NOMO-1 treated with DMSO at 0.1 percent for 48 hours (cell line): ENCODE measurements at regions not wholly inside any gene's neighbourhood (a gene's known extent, or its start where the extent isn't known, plus 50 kb on each side); places are given as distances from the start of the nearest gene placed in this dataset.
"Not testable (repeated sequence)": the region's sequence is repeated elsewhere in the genome, so short reads cannot be mapped to it uniquely, and the experiment has no call there.

Experiments used
- DNase-seq: peaks from one replicate; lab custom pipeline; 2025; ENCODE audit not compliant: unreplicated experiment; lab: John Stamatoyannopoulos, UW

DNA sequence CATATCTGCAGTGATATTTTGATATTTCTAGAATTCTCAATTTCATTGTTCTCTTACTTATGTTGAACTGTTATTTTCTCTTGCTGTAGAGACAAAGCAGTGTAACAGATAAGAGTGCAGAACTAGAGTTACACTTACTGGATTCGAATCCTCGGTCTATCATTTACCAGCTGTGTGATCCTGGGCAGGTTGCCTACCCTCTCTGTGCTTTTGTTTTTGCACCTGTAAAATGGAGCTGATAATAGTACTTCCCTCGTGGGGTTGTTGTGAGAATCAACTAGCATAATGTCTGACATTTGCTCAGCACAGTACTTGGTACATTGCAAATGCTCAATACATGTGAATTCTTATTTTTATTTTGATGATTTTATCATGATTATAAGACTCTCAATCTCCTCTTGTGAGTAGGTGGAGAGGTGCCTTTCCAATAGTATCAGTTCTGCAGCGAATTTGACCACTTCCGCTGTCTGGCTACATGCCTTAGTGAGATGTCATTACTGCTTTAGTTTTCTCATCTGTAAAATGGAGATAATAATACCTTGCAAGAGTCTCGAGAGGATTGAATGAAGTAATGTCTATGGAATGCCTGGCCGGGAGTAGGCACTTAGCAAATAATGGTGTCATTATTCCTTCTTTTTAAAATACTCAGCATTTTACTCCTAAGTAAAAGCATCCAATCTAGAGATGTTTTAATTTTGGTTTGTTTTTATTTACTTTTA is 312.2 kb upstream of the MAF start:
- DNase-seq = no peak

DNA sequence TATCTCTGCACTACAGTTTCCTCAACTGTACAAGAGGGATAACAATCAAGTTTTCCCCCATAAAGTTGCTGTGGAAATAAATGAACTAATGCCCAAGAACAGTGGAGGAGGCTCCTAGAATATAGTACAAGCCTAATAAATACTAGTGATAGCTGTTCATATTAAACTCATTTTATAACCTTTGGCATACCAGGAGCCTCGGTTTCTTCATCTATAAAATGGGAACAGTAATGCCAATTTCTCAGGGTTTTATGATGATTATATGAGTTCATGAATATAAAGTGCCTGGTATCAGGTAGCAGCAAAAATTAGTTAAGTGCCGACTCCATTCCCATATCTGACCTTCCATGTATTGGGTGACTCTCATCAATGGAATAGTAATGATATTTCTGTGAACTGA is 311.1 kb upstream of the MAF start:
- DNase-seq = no peak

DNA sequence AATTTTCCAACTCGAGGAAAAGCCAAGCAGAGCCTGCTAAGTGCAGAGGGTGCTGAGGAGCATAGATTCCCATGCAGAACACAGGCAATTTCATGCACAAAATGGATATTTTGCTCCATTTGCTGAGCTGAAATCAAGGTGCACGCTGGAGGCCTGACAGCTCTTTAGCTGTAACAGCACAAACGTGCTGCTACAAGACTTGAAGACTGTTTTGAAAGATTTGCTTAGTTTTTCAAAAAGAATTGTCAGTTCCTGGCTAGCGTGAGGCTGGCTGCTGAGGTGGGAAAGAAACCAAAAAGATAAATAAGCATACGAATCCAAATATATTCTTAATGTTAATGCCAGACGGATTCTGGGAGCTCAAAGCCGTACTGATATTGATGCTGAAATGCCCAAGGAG is 309.0 kb upstream of the MAF start:
- no peak for DNase-seq

DNA sequence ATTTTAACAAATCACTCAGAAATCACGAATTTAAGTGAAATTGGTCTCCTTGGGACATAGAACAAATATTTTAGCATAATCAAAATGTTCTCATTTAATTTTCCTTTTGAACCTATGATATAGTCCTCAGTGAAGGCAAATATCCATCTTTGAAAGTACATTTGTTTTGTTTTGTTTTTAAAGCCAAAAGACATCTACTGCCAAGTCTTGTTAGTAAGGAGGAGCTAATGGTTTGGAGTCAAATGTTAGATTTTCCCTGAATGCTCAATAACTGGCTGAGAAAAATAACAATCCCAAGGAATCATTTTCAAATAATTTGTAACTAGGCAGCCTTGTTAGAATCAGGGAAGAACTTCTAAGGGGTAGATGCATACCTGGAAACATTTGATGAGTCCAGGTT is 302.9 kb upstream of the MAF start:
- no peak for DNase-seq

DNA sequence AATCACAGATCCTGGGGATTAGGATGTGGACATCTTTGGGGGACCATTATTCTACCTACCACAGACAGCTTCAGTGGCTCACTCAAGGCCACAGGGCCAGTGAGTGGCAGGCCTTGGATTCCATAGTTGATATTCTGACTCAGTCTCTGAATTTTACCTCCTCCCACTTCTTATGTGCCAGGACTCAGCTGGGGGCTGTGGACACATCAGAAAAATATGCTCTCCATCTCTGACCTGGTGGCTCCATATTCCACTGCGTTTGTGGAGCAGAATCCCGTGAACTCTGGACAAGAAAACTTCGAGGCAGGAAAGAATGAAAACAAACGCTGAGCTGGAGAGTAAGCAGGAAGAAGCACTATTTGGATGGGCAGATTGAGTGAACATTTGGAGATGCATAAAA is 301.8 kb upstream of the MAF start:
- no peak for DNase-seq

DNA sequence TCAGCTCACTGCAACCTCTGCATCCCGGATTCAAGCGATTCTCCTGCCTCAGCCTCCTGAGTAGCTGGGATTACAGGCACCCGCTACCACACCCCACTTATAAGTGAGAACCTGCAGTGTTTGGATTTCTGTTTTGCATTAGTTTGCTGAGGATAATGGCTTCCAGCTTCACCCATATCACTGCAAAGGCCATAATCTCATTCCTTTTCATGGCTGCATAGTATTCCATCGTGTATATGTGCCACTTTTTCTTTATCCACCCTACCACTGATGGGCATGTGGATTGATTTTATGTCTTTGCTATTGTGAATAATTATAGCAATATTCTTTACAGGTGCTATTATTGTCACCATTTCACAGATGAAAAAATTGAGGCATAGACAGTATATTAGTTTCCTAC is 301.0 kb upstream of the MAF start:
- no peak for DNase-seq

DNA sequence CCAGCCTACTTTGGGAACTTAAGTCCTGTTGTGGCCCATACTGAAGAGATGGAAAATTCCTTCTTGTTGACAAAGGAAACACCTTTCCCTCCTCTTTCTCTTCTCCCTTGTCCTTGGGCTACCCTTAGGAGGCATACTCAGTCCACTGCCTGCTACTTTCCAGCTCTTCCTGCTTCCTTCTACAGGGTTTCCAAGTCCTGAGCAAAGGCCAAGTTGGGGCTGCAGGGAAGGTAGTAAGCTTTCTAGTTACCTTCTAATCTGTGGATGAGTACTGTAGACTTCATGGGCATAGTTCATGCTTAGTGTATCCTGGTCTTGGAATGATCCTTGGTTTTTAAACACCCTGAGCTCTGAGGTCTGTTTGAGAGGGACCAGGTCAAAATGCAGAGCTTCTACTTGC is 299.2 kb upstream of the MAF start:
- no peak for DNase-seq

DNA sequence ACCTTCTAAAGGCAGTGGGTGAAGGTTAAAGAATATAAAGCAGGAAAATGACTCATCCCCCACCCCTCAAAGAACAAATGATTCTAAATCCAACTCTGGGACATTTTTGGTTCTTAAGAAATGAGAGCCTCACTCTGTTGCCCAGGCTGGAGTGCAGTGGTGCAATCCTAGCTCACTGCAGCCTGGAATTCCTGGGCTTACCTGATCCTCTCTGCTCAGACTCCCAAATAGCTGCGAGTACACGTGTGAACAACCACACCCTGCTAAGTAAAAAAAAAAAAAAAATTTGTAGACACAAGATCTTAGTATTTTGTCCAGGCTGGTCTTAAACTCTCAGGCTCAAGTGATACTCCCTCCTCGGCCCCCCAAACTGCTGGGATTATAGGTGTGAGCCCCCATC is 298.8 kb upstream of the MAF start:
- no peak for DNase-seq

DNA sequence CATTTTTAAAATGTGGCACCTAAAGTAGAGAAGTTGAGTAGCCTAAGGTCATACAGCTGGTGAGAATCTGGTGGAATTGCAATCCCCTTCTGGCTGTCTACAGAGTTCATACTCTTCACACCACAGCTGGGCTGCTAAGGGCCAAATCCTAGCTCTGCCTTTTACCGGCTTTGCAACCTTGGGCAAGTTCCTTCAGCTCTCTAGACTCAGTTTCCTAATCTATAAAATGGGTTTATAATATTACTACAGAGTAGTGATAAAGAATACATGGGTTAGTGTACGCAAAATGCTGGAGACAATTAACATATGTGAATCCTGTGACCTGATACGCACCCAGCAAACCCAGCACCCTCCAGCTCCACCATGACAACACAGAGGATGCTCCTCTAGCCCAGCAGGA is 298.2 kb upstream of the MAF start:
- DNase-seq = no peak

DNA sequence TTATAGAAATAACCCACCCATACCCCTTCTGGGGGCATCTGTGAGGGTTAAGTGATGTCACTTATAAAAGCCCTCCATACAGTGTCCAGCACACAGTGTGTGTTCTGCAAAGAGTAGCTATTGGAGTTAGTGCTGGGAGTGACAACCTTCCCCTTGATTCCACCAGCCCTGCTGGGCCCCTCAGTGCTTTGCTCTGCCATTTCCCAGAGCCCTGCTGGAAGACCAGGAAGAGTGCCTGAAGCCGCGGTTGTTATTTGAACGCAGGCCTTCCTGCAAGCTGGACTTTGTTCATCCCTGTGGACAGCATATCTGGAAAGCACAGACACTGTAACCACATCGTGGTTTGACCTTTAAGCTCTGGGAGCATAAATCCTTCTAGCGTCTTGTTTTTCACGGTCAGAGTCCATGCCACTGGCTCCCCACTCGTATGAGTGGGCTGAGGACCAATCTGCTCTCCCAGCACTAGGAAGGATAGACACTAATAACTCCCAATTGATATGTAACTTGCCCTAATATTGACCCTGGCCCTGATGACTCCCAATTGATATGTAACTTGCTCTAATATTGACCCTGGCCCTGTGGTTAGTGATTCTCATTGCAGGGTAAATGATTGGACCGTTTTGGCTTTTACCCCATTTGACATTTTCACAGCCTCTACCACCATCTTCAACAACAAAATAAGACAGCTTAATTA is 297.1 kb upstream of the MAF start:
- no peak for DNase-seq

DNA sequence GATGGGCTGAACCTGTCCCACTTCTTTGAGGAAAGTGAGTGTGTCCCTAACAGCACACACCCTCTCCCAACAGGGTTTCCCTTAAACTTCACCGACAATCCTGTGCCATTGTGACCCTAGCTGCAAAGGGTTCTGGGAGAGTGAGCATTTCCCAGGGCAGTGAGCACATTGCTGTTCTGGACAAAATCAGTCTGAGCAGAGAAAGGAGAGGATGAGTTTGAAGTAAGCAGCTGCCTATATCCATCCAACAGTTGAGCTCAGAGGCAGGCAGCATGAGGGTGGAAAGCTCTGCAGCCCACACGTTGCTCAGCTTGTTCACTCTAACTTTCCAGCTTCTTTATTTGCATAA is 296.5 kb upstream of the MAF start:
- no peak for DNase-seq

DNA sequence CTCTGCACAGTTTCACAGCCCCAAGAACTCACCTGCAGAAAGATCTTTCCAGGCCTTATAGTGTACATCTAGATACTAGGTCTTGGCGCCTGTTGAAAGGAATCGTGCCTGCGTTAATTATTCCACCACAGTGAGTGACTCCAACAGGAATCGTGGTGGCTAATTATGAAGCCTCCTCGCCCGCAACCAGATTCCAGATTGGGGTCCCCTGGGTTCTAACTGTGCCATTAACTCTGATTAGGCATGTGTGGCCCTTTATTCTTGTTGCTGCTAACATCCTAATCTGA is 295.3 kb upstream of the MAF start:
- no peak for DNase-seq

DNA sequence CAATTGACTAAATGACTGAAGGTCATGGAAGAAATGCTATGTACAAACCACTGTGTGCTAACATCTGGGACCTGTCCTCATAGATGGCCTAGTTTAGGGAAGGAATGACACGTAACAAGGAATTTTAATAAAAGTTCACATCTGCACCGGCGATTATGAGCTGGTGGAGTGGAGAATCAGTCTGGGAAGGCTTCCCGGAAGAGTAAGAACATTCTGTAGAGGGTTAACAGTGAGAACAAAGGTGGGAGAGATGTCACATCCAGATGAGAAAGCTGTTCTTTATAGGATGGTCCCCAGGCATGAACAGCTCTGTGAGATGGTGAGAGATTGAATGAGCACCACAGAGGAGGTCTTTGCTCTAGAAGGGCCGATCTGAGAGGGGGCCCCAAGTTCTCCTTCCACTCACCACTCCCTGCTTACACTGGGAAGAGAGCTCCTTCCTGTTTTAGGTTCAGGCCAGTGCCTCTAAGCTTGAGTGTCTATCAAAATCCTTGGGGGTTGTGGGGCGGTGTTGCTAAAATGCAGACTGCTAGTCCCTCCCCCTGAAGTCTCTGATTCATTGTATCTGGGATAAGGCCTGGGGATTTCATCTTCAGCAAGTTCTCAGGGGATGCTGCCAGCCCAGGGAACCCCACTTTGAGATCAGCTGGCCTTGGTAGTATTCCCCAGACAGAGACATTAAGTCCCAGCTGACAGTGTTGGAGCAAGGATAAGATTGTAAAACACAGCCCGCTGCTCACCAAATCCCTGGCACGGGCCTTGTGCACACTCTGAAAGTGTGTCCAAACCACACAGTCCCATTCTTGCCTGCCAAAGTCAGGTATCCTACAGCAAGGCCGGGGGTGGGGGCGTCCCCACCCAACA is 294.7 kb upstream of the MAF start:
- DNase-seq = no peak

DNA sequence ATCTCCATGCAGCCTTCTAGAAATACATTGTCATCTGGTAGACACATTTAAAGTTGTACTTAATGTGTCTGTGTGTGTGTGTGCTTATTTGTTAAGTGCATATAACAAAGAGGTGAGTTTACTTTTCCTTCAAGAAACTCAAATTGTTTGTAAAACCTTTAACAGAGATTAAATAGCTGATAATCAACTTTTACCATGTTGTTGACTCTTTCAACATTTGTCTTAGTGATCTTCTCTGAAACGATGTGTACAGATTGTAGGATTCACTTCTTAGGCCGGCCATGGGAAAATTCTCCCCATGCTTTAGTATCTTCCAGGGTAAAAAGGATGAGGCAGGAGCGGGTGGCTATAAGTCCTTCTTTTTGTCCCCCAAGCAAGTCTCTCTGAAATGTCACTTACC is 292.9 kb upstream of the MAF start:
- no peak for DNase-seq

DNA sequence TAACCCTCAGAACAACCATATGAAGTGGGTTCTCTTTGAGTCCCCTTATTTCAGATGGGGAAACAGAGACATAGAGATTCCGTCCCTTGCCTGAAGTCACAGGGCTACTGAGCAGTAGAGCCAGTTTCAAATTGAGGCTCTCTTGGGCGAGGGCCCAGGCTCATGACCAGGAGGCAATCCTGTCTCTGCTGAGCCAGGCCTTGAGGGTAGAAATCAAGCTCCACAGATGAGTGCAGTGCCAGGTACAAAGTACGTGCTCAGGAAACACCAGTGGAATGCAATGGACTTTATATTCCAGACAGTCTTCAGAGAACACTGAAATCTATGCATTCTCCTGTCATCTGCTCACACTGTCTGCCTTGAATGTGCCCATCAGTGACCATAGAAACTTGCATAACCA is 291.7 kb upstream of the MAF start:
- DNase-seq = no peak

DNA sequence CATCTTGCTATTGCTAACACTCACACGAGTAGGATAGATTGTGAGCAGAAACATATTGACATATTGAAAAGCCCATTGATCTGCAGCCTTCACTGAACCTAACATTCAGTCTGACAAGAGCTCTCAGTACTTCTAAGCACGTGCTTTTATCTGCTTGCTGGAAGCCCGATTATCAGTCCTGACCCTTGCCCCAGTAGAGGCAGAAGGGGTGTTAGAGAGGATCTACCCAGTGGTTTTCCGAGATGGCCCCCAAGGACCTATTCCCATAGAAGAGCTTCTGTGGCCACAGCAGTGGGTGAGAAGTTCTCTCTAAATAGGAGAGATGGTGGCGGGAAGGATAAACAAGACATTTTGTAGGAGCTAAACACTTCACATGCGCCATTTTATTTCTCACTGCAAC is 290.9 kb upstream of the MAF start:
- no peak for DNase-seq

DNA sequence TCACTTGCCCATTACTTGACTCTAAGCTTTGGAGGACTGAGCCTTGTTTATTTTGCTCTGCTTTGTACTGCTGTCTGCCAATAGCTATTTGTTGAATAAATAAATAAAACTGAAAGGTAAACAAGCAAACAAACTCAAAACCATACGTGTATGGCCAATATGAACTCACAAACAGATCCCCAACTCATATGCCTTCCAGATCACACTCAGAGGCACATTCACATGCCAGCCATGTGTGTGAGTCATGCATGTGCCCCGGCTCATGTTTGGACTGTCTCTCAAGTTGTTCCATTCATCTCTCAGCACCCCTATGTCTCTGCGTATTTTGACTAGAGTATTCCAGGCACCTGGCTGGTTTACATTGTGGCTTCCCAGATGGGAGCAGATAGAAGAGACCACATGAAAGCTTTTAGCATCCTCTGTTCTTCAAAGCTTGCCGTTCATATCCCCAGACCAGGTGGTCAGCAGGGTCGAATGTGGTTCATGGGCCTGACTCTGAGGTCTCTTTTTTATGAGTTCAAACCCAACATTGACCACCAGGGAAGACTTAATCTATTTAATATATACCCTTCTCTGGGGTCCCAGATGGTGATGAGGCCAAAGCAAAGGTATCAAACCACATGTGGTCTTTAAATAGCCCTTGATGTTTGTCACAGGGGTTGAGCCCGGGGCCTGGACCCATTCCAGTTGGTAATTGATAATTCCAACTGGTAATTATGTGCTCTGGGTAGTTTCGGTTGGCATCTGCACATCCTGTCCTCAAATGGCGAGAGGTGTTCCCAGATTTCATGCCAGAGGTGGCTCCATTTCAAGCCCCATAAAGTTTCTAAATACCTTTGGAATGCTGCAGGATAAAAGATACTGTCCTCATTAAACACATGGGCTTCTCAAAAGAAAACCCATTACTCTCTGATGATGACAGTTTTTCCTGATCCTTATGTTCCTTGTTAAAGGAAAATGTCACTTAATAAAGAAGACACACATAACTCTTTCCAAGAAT is 287.3 kb upstream of the MAF start:
- no peak for DNase-seq

DNA sequence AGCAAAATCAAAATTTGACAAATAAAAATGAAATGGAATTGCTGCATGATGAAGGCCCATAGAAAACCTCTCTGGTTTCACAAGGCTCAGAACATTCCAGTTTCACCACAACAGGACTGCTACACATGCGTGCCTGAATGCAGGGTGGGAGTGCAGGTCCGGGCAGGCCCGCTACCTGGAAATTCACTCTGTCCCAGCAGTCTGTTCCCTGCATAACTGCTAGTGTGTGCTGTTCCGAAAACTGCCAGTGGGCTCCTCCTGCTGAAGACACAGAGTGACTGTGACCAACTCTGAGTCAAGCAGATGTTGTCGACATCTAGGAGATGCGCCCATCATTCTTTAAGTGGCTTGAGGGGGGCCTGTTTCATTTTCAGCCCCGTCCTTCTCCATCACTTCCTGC is 284.8 kb upstream of the MAF start:
- DNase-seq = no peak

DNA sequence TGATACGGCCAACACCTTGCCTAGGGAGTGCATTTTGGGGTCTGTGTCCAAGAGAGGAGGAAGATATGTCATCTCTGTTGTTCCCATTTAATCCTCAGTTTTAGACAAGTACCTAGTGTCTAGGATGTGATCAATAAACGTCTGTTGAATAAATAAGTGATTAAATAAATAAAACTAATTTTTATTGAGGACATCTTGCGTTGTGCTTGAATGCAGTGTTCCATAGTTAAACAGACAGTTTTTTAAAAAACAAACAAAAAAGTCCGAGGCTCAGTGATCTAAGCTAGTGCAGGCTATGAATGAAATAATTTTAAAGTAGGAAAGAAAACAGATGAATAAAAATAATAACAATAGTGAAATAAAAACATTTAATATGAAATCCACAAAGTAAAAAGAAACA is 283.0 kb upstream of the MAF start:
- DNase-seq = no peak

DNA sequence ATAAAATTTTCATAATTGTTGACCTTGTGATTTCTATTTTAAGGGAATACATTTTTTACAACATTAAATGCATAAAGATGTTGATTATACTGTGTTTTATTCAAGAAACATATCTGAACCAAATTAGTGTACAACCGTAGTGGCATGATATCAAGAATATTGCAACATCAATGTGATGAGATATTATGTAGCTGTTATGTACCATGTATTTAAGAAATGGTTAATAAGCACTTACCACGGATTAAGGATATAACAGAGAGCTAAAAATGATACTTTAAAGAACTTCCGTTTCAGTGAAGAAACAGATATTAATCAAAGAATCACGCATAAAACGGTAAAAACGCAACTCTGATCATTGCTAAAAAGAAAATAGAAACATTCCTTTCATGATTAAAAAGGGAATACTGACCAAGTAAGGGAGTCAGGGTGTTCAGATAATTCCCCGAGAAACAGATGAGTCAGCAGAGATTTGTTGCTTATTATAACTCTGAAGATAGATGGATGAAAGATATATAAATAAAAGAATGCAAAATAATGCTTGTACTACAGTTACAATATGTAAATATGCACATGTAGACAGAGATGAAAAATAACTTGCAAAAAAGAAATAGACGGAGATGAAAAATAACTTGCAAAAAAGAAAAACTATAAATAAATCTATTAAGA is 281.9 kb upstream of the MAF start:
- DNase-seq = no peak

DNA sequence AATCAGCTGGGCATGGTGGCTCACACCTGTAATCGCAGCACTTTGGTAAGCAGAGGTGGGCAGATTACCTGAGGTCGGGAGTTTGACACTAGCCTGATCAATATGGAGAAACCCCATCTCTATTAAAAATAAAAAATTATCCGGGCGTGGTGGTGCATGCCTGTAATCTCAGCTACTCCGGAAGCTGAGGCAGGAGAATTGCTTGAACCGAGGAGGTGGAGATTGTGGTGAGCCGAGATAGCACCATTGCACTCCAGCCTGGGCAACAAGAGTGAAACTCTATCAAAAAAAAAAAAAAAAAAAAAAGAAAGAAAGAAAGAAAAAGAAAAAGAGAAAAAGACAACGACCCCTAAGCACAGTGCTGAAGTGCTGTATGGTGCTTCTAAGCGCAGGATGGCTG is 280.6 kb upstream of the MAF start:
- not testable (repeated sequence) for DNase-seq
